GM12878 (cell line): ENCODE measurements at regions not wholly inside any gene's neighbourhood (a gene's known extent, or its start where the extent isn't known, plus 50 kb on each side); places are given as distances from the start of the nearest gene placed in this dataset.

ENCODE experiments used
- EP300 ChIP-seq, 2 experiments: fragments of 150-350 bp in 1 of 2; IDR thresholded peaks; 2 replicates each; pipeline ENCODE4 v1.6.1; 2011 to 2012; ENCODE audit warnings: low read depth in 2 of 2, low read length in 2 of 2, borderline replicate concordance in 1 of 2, improper control_type of control experiment in 1 of 2, inconsistent platforms in 1 of 2; ENCODE audit not compliant: control insufficient read depth in 1 of 2
- MYC ChIP-seq: IDR thresholded peaks from 2 replicates; pipeline ENCODE4 v1.6.1; 2011; ENCODE audit warnings: mild to moderate bottlenecking, low read length, moderate library complexity, inconsistent platforms; ENCODE audit not compliant: insufficient read depth, insufficient replicate concordance, insufficient read length, severe bottlenecking
- NRF1 ChIP-seq: conservative IDR thresholded peaks from 2 replicates; pipeline ENCODE4 v1.6.1; 2011; ENCODE audit warnings: mild to moderate bottlenecking, low read depth, low read length, improper control_type of control experiment
- RAD21 ChIP-seq: IDR thresholded peaks from 2 replicates; pipeline ENCODE4 v1.6.1; 2011; ENCODE audit warnings: mild to moderate bottlenecking, low read depth, low read length, moderate library complexity; ENCODE audit not compliant: insufficient read depth
- RCOR1 ChIP-seq: conservative IDR thresholded peaks from 2 replicates; pipeline ENCODE4 v1.6.1; 2012; ENCODE audit warnings: low read depth, low read length, improper control_type of control experiment
- TAF1 ChIP-seq: IDR thresholded peaks from 2 replicates; pipeline ENCODE4 v1.6.1; 2011; ENCODE audit warnings: mild to moderate bottlenecking, low read depth, low read length, borderline replicate concordance
- TCF7 ChIP-seq: IDR thresholded peaks from 2 replicates; pipeline ENCODE4 v1.6.1; 2014; ENCODE audit warnings: antibody characterized with exemption, borderline replicate concordance
- WRNIP1 ChIP-seq: IDR thresholded peaks from 2 replicates; pipeline ENCODE4 v1.6.1; 2011; ENCODE audit warnings: low read depth, low read length, improper control_type of control experiment, borderline replicate concordance
- YY1 ChIP-seq: IDR thresholded peaks from 2 replicates; pipeline ENCODE4 v1.6.1; 2011; ENCODE audit warnings: low read depth, mild to moderate bottlenecking, low read length
- TF ChIP-seq, protein P1 (sequence below), 3 experiments: IDR thresholded peaks in 2 of 3; conservative IDR thresholded peaks in 1 of 3; 2 replicates each; pipeline ENCODE4 v1.5.1; 2011; ENCODE audit warnings: low read depth in 3 of 3, low read length in 3 of 3, mild to moderate bottlenecking in 3 of 3, control low read depth in 2 of 3, moderate library complexity in 2 of 3, inconsistent platforms in 1 of 3, mixed read lengths in 1 of 3; ENCODE audit not compliant: control insufficient read depth in 2 of 3, insufficient read depth in 1 of 3; ENCODE audit errors: extremely low read depth in 1 of 3
- TF ChIP-seq, protein P2 (sequence below): IDR thresholded peaks from 2 replicates; pipeline ENCODE4 v1.6.1; 2011; ENCODE audit warnings: low read depth, mild to moderate bottlenecking, low read length, moderate library complexity, borderline replicate concordance; ENCODE audit errors: extremely low read depth

GRCh38 chr2:107542314-107542740, 284.4 kb upstream of the RGPD4 start:
- TF ChIP-seq, protein P1, sequence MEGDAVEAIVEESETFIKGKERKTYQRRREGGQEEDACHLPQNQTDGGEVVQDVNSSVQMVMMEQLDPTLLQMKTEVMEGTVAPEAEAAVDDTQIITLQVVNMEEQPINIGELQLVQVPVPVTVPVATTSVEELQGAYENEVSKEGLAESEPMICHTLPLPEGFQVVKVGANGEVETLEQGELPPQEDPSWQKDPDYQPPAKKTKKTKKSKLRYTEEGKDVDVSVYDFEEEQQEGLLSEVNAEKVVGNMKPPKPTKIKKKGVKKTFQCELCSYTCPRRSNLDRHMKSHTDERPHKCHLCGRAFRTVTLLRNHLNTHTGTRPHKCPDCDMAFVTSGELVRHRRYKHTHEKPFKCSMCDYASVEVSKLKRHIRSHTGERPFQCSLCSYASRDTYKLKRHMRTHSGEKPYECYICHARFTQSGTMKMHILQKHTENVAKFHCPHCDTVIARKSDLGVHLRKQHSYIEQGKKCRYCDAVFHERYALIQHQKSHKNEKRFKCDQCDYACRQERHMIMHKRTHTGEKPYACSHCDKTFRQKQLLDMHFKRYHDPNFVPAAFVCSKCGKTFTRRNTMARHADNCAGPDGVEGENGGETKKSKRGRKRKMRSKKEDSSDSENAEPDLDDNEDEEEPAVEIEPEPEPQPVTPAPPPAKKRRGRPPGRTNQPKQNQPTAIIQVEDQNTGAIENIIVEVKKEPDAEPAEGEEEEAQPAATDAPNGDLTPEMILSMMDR (IDR thresholded peaks at IDR 0.05 in 2 of 3, conservative IDR thresholded peaks at IDR 0.05 in 1 of 3; ENCODE audit: control insufficient read depth in 2 of 3, extremely low read depth in 1 of 3, insufficient read depth in 1 of 3, low read depth in 3 of 3, low read length in 3 of 3) = no peak
- TF ChIP-seq TAF1 (no peak), TCF7 (no peak), WRNIP1 (no peak), RCOR1 (no peak), RAD21 (no peak), EP300 (IDR thresholded peaks at IDR 0.05; ENCODE audit: borderline replicate concordance in 1 of 2, control insufficient read depth in 1 of 2, low read depth in 2 of 2, low read length in 2 of 2) (no peak), YY1 (no peak), NRF1 (no peak), MYC (no peak)
- TF ChIP-seq, protein P2, sequence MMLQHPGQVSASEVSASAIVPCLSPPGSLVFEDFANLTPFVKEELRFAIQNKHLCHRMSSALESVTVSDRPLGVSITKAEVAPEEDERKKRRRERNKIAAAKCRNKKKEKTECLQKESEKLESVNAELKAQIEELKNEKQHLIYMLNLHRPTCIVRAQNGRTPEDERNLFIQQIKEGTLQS = no peak
